Keratinocyte (primary cell): ENCODE measurements at regions not wholly inside any gene's neighbourhood (a gene's known extent, or its start where the extent isn't known, plus 50 kb on each side); places are given as distances from the start of the nearest gene placed in this dataset.

Experiments used
- DNase-seq: peaks from one replicate; pipeline ENCODE4 v3.0.0-alpha.2; 2011; ENCODE audit warnings: low read depth, missing footprints, low spot score
- FAIRE-seq: peaks from 2 replicates; lab custom pipeline; 2011; peaks lifted over from hg19 to GRCh38; lab: Jason Lieb, UNC
- H2AFZ ChIP-seq: 2 replicates; pipeline ENCODE4 v1.6.0; 2012; ENCODE audit warnings: low read length, control low read depth, inconsistent platforms; ENCODE audit not compliant: control insufficient read depth
- H3K27ac ChIP-seq: 2 replicates; pipeline ENCODE4 v1.5.1; 2011; ENCODE audit warnings: low read length; ENCODE audit not compliant: control insufficient read depth, insufficient read depth
- H3K27me3 ChIP-seq: 3 replicates; pipeline ENCODE4 v1.6.0; 2011; ENCODE audit warnings: low read length; ENCODE audit not compliant: control insufficient read depth, insufficient read depth; ENCODE audit errors: extremely low read depth
- H3K36me3 ChIP-seq, 2 experiments: 2 replicates in 1 of 2; 3 replicates in 1 of 2; pipeline ENCODE4 v1.5.1; 2011; ENCODE audit warnings: low read length in 2 of 2, mild to moderate bottlenecking in 1 of 2; ENCODE audit not compliant: control insufficient read depth in 2 of 2, insufficient read depth in 2 of 2; ENCODE audit errors: extremely low read depth in 1 of 2
- H3K4me1 ChIP-seq: 3 replicates; pipeline ENCODE4 v1.5.1; 2011; ENCODE audit warnings: low read length; ENCODE audit not compliant: control insufficient read depth, insufficient read depth; ENCODE audit errors: extremely low read depth
- H3K4me2 ChIP-seq: 3 replicates; pipeline ENCODE4 v1.6.0; 2011; ENCODE audit warnings: low read depth, low read length; ENCODE audit not compliant: control insufficient read depth, insufficient read depth; ENCODE audit errors: extremely low read depth
- H3K4me3 ChIP-seq, 3 experiments: fragments of 200-600 bp in 1 of 3; sonication (generic) in 1 of 3; 2 replicates in 2 of 3; 3 replicates in 1 of 3; pipeline ENCODE4 v1.5.1; 2011 to 2016; ENCODE audit warnings: low read length in 3 of 3, mild to moderate bottlenecking in 3 of 3, control low read depth in 2 of 3, inconsistent platforms in 1 of 3, low read depth in 1 of 3, mixed read lengths in 1 of 3, mixed run types in 1 of 3, moderate library complexity in 1 of 3; ENCODE audit not compliant: control insufficient read depth in 2 of 3, insufficient read depth in 2 of 3; ENCODE audit errors: extremely low read depth in 1 of 3
- H3K79me2 ChIP-seq: 2 replicates; pipeline ENCODE4 v1.6.0; 2012; ENCODE audit warnings: low read length; ENCODE audit not compliant: control insufficient read depth, insufficient read depth
- H3K9ac ChIP-seq: 3 replicates; pipeline ENCODE4 v1.6.0; 2011; ENCODE audit warnings: low read length; ENCODE audit not compliant: control insufficient read depth, insufficient read depth; ENCODE audit errors: extremely low read depth
- H3K9me1 ChIP-seq: 3 replicates; pipeline ENCODE4 v1.6.0; 2011; ENCODE audit warnings: low read length; ENCODE audit not compliant: control insufficient read depth, insufficient read depth; ENCODE audit errors: extremely low read depth
- H3K9me3 ChIP-seq: 2 replicates; pipeline ENCODE4 v1.5.1; 2012; ENCODE audit warnings: low read depth, low read length; ENCODE audit not compliant: control insufficient read depth
- H4K20me1 ChIP-seq: 3 replicates; pipeline ENCODE4 v1.6.0; 2011; ENCODE audit warnings: low read length; ENCODE audit not compliant: control insufficient read depth, insufficient read depth; ENCODE audit errors: extremely low read depth
- EZH2 ChIP-seq: IDR thresholded peaks from one replicate; pipeline ENCODE4 v1.6.1; 2012; ENCODE audit warnings: inconsistent platforms, mild to moderate bottlenecking, low read length, moderate library complexity
- dilution Hi-C: fragments of 300-500 bp; cut with MboI; formaldehyde crosslinking; loops from one replicate; pipeline ENCODE4 v1.7.0; 2020; ENCODE audit warnings: low sequenced_read_pairs; ENCODE audit not compliant: extremely low pct_ligation_motif_present
- TF ChIP-seq, protein P1 (sequence below), 3 experiments: IDR thresholded peaks in 1 of 3; conservative IDR thresholded peaks in 1 of 3; optimal IDR thresholded peaks in 1 of 3; 2 replicates in 2 of 3; 3 replicates in 1 of 3; pipeline versions ENCODE3 to v1.5.1; 2011; ENCODE audit warnings: low read length in 3 of 3, mild to moderate bottlenecking in 3 of 3, moderate library complexity in 2 of 3, control low read depth in 1 of 3, inconsistent platforms in 1 of 3; ENCODE audit not compliant: insufficient read depth in 2 of 3; ENCODE audit errors: extremely low read depth in 1 of 3

DNA sequence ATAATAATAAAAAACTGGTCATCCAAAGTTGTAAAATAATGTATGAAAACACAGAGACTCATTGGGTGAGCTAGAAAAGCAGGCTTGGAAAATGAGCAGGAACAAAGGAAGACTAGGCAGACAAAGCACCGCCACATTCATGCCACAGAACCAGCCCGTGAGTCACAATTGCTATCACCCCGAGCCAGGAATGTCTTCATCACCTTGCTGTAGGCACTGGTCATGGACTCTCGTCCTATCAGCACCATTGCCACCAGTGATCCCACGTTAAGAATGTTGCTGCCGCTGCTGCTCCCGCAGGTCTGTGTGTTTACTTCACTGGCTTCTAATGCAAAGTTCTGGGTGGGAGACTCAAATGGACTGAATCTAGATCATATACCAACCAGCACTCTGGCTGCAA lies 417.9 kb downstream of the PID1 start:
- no peak overlapping the region for H3K9ac ChIP-seq
- no peaks in the 10 kb centered on the region for H3K27me3 ChIP-seq
- H4K20me1 ChIP-seq: no peaks in the 10 kb centered on the region
- no peak overlapping the region for H3K27ac ChIP-seq
- H3K4me2 ChIP-seq: no peak overlapping the region
- H3K4me1 ChIP-seq: no peaks in the 10 kb centered on the region
- dilution Hi-C loops: no loop called here
- TF ChIP-seq, protein P1, sequence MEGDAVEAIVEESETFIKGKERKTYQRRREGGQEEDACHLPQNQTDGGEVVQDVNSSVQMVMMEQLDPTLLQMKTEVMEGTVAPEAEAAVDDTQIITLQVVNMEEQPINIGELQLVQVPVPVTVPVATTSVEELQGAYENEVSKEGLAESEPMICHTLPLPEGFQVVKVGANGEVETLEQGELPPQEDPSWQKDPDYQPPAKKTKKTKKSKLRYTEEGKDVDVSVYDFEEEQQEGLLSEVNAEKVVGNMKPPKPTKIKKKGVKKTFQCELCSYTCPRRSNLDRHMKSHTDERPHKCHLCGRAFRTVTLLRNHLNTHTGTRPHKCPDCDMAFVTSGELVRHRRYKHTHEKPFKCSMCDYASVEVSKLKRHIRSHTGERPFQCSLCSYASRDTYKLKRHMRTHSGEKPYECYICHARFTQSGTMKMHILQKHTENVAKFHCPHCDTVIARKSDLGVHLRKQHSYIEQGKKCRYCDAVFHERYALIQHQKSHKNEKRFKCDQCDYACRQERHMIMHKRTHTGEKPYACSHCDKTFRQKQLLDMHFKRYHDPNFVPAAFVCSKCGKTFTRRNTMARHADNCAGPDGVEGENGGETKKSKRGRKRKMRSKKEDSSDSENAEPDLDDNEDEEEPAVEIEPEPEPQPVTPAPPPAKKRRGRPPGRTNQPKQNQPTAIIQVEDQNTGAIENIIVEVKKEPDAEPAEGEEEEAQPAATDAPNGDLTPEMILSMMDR (optimal IDR thresholded peaks at IDR 0.05 in 1 of 3, IDR thresholded peaks at IDR 0.05 in 1 of 3, conservative IDR thresholded peaks at IDR 0.05 in 1 of 3; ENCODE audit: extremely low read depth in 1 of 3, insufficient read depth in 2 of 3, low read length in 3 of 3): no peak
- TF ChIP-seq EZH2: no peak
- H2AFZ ChIP-seq: no peak overlapping the region
- no peak overlapping the region for H3K4me3 ChIP-seq
- no peak for DNase-seq
- H3K9me3 ChIP-seq: no peaks in the 10 kb centered on the region
- FAIRE-seq: no peak
- H3K9me1 ChIP-seq: no peaks in the 10 kb centered on the region
- H3K79me2 ChIP-seq: no peaks in the 10 kb centered on the region
- H3K36me3 ChIP-seq: no peaks in the 10 kb centered on the region

DNA sequence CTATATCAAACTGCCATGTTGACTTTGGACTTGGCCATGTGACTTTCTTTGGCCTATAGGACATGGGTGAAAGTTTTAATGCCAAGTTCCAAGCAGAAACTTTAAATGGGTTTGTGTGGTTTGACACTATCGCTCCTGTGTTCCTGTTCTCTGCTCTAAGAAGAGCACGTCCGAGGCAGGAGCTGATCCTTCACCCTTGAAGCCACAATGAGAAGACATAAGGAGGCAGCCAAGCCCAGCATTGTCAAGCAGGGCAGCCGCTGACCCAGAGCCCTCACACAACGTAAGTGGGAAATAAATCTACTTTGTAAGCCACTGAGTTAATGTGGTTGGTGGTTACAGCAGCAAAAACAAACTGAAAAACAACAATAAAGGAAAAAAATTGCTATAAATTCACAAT lies 422.4 kb downstream of the PID1 start:
- no peak for DNase-seq
- H2AFZ ChIP-seq: no peak overlapping the region
- H3K27me3 ChIP-seq: no peaks in the 10 kb centered on the region
- dilution Hi-C loops: no loop called here
- no peaks in the 10 kb centered on the region for H3K4me1 ChIP-seq
- TF ChIP-seq, protein P1 (optimal IDR thresholded peaks at IDR 0.05 in 1 of 3, IDR thresholded peaks at IDR 0.05 in 1 of 3, conservative IDR thresholded peaks at IDR 0.05 in 1 of 3; ENCODE audit: extremely low read depth in 1 of 3, insufficient read depth in 2 of 3, low read length in 3 of 3): no peak
- TF ChIP-seq EZH2: no peak
- H3K4me2 ChIP-seq: no peak overlapping the region
- no peak overlapping the region for H3K4me3 ChIP-seq
- no peaks in the 10 kb centered on the region for H3K36me3 ChIP-seq
- no peaks in the 10 kb centered on the region for H3K79me2 ChIP-seq
- FAIRE-seq: no peak
- no peak overlapping the region for H3K9ac ChIP-seq
- no peaks in the 10 kb centered on the region for H3K9me1 ChIP-seq
- no peaks in the 10 kb centered on the region for H3K9me3 ChIP-seq
- no peak overlapping the region for H3K27ac ChIP-seq
- H4K20me1 ChIP-seq: no peaks in the 10 kb centered on the region
